HG03520 (cell line): ENCODE measurements at regions not wholly inside any gene's neighbourhood (a gene's known extent, or its start where the extent isn't known, plus 50 kb on each side); places are given as distances from the start of the nearest gene placed in this dataset.

Source experiments
- ATAC-seq: cut with Tn5 transposase; IDR thresholded peaks from one replicate; pipeline ENCODE4 v1.9.1; 2021; ENCODE audit warnings: mild to moderate bottlenecking, moderate library complexity; ENCODE audit not compliant: unreplicated experiment

DNA sequence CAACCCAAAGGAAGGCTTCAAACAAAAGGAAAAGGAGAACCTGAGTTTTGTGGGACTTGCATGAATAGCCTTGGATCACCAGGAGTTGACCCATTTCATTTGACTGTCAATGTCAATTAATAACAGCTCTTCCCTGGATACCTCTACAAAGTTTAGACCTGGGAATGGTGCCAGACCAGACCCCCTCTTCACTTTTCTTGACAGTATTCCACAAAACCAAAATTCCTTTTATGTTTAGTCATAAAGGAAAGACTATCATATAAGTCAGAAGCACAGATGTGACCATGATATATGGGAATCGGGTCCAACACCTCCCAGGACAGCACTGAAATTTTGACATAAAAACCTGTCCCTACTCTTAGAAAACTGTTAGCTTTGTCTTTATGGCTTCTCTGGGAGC, 191.8 kb downstream of the LYPLAL1 start:
- no peak for ATAC-seq

DNA sequence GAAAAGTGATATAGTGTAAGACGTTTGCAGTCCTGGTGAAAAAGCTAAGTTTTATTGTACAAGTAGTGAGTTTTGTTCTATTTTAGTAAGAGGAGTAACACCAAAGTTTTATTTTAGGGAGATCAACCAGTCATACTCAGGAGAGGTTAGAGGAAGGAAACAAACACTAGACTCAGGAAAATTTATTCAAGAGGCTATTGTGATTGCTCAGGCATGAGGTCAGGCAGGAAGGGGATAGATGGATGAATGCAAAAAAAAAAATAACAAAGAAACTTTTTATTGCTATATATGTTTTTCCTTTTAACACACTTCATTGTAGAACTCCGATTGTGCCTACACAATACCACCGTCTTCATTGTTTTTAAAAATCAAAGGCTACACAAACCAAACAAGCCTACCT, 189.0 kb downstream of the LYPLAL1 start:
- no peak for ATAC-seq

DNA sequence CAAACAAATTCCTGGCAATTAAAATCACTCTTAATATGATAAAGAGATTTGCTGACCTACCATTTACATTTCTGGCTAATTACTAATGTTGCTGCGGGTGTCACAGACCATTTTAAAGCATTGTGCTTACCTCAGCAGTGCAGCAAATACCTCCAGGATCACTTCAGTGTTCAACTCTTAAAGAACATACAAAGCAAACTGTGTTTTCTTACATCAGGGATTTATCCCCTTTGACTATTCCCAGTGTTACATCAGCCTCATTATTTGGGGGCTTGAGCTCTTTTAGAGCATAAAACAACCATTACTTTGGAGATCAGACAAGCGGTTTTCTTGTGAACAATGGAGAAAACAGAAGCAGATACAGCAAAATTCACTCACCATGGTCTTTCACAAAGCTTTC, 185.4 kb downstream of the LYPLAL1 start:
- no peak for ATAC-seq

DNA sequence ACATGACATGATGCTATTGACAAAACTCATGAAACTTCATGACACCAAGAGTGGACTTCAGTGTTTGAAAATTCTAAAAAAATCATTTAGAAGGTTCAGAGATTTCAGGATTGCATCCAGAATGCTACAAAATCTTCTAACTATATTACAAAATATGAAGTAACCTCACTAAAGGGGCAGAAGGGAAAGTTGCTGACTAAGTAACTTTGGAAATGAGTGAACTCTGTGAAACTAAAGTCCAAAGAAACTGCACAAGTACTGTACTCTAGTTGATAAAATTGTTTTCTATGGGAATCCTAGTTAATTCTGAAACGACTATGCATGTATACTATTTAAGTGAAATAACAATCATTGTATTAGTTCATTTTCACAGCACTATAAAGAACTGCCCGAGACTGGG, 184.4 kb downstream of the LYPLAL1 start:
- no peak for ATAC-seq

DNA sequence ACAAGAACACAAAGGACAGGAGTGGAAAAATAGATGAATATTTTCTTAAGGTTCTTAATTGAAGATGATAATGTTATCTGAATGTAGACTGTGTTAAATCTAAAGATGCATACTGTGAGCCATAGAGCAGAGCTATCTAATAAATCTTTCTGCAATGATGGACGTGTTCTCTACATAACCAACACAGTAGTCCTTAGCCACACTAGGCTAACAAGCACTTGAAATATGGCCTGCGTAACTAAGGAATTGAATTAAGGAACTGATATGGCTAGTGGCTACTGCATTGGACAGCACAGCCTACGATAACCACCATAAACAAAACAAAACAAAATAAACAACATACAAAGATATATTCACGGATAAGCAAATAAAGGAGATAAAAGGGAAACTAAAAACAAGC, 181.3 kb downstream of the LYPLAL1 start:
- ATAC-seq = no peak

DNA sequence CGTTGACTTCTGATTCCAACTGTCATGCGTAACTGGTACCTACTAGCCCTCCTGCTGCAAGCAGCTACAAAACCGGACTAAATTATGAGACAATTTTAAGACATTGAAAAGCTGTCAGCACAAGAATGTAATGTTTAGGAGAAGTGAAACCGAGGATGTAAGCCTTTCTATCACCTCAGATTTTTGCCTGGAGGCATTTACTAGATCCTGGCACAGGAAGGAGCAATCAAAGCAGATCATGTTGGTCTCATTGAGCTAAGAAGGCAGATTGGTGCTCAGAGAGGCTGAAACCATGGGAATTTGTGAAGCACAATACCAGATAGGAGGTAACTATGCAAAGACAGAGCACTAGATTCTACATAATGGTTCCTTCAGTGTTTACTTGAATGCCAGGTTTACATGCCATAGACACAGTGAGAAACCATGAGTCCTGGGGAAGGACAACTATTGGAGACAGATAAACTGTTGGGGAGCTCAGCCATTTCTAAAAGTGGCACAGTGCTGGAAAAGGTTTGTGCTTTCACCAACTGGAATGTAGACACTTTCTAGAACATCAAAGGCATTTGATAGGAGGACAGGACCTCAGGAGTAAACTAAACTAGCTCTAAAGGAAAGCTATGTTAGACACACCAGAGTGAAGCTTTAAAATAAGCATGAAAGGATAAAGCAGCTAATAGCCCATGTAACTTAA, 179.4 kb downstream of the LYPLAL1 start:
- ATAC-seq = no peak

DNA sequence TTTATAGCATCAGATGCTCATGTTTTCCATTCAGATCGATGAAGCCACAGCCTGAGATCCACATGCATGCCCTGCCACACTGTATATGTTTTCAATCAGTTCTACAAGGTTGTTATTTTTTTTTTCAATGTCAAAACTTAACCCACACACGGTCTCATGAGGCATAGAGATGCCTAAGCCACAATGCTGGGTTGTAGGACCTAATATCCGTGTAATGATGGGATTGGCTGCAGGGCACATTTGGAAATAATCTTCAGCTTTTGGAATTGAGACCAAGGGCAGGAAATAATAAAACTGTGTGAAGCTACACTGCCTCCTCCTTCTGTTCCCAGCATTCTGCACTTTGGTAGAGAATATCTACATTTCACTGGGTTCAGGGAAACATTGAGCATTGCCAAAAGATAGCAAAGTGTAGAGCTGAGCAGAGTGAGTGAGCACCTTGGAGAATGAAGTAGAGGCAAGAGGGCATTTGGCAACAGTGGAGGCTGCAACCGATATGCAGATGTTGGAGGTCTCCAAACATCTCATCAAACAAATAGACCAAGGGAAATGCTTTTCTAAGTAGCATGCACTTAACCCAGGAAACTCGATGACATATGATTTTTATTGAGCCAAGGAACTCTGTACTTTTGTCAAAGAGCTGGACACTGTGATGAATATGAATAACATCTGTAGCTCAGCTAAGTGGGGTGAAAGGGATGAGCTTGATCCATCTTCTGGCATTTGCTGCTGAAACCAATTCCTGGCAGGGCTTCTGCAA, 176.7 kb downstream of the LYPLAL1 start:
- ATAC-seq = no peak

DNA sequence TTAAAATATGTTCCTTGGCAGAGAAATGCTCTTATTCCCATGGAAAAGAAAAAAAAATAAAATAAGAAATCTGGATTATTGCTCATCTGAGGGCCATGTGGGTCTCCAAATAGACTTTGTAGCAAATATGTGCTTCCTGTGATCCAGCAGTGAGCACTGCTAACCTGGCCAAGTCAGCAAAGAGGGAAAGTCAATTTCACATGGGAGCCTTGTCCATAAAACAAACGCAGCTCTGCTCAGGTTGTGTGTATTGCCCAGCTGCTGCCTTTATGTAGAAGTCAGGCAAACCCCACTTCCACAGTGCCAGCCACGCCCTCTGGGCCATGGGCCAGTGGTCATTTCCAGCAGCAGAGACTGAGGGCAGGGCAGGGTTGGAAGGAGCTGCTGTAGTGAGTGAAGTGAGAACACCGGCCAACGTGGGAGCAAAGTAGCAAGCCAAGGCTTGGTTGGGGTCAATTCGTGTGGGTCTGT, 174.3 kb downstream of the LYPLAL1 start:
- no peak for ATAC-seq

DNA sequence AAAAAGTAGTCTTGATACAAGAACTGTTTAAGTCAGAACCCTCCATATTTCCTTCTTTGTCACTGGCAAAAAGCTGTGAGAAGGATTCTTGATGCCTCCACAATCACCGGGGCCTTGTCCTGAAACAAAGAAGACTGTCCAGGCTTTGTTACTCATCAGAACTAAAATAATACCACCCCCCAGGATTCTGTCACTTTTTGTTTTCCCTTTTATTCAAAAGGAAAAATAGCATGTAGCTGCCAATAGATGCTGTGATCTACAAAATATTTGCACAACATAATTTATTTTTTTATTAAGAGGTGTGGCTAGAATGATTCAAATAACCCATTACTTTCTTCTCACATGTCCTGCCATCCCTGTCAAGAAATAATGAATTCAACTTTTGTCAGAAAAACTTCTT, 173.7 kb downstream of the LYPLAL1 start:
- ATAC-seq = no peak

DNA sequence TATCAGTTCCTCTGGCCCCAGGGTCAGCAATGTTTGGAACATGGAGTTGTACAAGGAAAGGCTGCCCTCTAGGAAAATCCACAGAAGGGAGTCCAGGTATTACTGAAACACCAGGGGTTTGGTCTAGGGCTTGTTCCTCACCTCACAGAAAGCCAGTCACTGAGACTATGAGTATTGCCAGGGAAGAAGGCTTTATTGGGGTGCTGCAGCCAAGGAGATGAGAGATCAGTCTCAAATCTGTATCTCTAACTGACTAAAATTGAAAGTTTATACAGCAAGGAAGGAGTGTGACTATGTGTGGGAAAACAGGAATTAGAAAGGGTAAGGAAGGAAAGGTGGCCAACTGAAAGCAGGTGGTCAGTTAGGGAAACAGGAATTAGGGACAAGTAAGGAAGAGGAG, 172.3 kb downstream of the LYPLAL1 start:
- no peak for ATAC-seq

DNA sequence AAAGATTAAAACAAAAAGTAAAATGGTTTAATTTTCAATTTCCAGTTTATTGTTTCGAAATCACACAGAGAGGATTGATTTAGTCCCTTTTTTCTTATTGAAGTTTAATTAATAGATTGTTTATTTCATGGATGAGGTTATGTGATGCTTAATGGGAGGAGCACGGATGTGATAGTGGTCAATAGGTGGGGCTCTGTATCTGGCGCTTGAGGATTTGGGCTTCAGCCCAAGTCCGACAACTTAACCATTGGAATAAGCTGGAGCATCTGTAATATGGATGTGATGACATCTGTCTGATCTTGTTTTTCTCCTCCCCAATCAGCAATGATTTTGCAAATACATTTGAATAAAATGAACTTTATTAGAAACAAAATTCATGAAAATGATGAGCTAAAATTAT, 169.2 kb downstream of the LYPLAL1 start:
- no peak for ATAC-seq

DNA sequence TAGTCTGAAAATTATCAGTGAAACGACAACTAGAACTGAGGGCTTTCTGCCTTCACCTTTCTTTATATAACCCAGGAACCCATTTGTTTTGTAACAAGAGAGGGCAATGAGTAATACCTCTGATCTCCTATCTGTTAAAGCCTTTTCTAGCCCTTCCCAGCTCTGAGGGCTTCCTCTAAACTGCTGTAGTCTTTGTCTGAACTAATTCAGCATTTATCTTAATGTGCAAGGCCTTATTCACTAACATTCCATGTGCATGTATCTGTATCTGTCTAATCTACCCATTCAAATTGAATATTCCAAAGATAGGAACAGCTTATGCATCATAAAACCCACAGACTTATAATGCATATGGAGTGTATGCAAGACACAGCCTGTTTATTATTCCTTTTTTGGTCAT, 167.1 kb downstream of the LYPLAL1 start:
- ATAC-seq = no peak

DNA sequence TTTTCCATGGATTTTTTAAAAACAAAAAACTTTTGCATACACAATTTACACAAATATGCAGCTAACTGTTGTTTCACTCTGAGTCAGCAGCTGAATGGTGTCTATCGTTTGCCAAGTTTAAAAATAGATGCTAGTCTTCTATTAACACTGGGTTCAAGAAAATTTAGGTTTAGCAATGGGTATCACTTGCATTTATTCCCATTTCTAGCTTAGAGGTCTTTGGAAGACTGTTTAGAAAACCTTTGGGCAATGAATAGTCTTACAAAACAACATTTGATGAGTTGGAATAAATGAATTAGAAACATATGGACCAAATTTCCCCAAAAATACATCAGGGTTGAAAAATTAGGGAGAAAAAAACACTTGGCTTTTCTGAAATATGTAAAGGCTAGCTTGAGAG, 165.8 kb downstream of the LYPLAL1 start:
- no peak for ATAC-seq

DNA sequence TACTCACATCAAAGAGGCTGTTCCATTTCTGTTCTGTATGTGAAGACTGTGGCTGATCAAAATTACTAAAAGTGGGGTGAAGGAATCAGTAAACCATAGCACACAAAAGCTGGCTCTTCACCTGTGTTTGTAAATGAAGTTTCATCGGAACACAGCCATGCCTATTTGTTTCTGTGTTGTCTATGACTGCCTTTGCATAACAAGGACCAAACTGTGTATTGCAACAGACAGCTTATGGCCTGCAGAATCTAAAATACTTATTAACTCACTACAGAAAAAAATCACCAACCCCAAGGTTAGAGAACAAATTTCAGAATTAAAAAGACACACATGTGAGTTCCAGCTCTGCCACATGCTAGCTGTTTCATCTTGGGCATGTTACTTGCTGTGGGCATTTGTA, 163.9 kb downstream of the LYPLAL1 start:
- ATAC-seq = no peak

DNA sequence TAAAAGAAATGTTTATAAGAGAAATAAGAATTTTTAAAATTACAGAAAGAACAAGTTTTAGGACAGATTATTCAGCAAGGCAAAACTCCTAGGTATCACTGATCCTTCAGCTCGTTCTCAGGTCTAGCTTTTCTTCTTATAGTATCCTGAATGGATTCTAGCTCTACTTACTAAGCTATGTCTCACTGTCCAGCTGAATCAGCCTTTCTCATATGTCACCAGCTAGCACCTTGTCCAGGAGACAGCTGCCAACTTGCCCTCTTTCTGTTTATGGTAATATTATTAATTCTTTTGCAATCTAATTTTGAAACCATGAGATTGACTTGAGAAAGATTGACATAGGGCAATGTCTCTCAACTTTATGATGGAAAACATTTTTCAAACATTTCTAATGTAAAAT, 159.9 kb downstream of the LYPLAL1 start:
- ATAC-seq = no peak

DNA sequence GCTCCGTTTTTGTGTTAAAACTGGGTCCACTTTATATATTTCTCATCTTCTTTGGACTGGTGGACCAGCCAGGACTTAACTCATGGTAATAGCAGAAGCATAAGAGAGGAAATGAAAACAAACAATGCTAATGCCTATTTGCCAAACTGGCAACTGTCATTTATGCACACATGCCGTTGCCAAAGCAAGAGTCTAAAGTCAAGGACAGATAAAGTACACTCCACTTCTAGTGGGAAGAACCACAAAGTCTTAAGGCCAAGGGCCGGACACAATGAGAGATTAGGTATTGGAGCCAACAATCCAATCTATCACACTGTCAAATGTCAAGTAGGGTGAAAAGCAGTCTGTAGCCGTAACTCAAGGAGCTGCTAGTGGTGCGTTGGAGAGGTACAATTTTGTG, 157.7 kb downstream of the LYPLAL1 start:
- no peak for ATAC-seq

DNA sequence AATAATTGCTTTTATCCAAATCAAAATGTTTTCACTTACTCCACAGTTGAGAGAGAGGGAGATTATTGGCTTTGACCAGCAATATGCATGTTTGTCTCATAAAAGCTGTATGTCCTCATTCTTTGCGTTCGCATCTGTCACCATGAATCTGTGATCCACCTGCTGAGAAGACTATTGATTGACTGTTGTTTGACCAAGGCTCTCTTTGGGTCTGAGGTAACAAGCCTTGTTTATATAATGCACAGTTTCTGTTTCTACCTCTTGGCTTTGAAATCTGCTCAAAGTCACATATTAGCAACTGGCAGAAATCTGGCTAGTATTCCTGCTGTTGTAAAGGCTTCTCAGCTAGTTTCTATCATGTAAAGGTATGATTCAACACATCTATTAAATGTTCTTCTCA, 157.0 kb downstream of the LYPLAL1 start:
- ATAC-seq = no peak

DNA sequence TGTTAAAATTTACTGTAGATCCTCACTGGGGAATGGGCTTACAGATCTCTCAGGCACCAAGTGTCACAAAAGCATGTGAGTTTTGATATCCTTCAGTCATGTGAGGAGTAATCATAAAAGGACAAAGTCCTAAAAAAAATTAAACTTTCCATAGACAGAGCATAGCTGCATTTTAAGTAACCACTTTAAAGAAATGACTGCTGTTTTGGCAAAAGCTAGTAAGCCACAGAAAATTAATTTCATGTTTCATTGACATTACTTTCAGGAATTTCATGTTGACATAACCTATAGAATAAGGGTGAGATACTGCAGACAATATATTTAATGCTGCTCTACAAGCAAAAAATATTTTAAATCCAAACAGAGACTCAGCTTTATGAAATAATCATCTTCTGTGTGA, 156.3 kb downstream of the LYPLAL1 start:
- ATAC-seq = no peak

DNA sequence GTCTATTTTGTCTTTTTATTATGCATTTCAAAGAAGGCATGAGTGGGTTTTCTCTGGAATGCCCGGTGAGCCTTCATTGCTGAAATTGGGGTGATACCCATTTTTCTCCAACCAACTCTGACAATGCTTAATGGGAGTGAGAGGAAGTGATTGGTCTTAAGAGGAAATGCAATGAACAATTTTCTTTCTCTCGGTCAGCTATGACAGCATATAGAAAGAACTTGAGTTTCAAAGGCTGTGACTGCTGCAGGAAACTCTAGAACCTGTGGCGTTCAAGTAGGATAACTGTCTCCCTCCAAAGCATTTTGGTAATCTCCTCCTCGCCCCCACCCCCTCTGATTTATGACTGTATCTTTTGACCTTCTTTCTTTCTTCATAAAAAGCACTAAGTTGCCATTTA, 155.9 kb downstream of the LYPLAL1 start:
- no peak for ATAC-seq

DNA sequence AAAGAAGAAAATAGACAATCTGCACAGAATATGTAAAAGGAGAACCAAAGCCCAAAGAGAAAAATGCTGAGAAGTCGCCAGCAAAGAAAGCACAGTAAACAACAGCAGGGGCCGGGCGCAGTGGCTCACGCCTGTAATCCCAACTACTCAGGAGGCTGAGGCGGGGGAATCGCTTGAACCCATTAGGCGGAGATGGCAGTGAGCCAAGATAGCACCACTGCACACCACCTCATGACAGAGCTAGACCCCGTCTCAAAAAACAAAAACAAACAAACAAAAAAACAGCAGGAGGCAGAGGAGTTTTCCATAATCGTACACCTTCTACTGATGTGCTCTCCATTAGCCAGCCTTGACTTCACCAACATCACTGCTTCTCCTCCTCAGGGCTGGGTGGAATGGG, 153.2 kb downstream of the LYPLAL1 start:
- no peak for ATAC-seq

DNA sequence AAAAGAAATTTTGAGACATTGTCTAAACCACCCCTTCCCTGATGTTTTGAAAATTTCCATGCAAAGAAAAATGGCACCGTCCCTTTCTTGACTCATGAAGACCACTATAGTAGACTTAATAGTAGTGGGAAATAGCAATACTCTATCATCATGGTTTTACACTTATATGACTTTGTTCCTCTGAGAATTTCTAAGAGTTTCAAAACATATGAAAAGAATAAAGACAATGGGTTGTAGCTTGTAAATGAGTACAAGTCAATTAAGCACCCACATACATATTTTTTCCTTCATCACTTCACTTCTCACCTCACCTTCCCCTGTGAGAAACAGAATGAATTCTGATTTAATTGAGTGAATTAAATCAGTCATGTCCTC, 151.7 kb downstream of the LYPLAL1 start:
- peak; percentile 22 for ATAC-seq

DNA sequence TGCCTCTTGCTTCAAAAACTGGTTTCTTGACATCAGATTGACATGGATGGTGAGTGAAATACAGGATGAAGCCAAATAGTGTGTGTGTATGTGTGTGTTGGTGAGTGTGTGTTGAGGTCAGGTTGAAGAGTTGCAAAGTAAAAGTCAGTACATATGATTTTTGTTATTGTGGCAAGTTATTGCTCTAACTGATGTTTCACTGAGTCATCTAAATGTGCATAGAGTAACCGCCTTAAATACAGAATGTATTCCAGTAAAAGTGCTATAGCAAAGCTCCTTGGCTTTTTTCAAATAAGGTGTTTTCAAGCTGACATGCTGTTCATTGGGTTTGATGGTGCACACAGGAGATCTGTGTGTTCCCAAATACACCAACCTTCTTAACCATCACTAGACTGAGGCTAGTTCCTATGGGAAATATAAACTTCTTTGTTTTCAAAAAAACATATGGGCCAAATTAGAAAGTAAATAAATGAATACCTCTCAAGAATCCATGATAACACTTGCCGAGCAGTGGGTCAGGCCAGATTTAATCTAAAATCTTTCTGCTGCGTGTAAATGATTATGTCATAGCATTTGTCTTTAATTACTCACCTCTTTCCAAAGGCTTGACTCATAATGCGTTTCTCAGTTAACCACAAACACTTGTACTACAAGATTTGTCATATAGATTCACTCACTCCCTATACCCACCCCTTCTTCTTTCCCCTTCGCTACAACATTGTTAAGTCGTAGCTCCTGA, 151.1 kb downstream of the LYPLAL1 start:
- peak; percentile 97 for ATAC-seq
